ENCODE measurements at regions not wholly inside any gene's neighbourhood (a gene's known extent, or its start where the extent isn't known, plus 50 kb on each side); places are given as distances from the start of the nearest gene placed in this dataset.

DNA sequence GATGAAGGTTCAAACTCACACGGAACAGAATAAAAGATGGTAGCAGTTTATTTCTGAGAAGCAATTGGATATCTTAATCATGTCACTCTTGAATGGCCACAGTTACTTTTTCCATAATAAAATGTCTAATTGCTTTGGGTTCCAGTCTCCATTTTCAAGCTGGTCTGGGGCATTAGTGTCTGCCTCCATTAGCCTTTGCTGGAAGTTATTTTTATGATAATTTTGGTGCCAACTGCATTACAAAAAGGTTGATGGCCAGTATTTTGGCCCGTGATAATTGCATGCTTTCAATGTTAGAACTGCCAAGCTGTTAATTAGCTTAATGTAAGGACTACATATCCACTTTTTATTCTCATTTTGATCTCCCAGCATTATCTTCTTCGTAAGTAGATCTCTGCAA, 165.9 kb downstream of the SMC2 start:
- Histone ChIP-seq H3K9ac (ENCODE audit: extremely low read depth, insufficient read length, low read length) (no peak overlapping the region), H3K56ac (ENCODE audit: insufficient read length, low read depth, low read length) (no peak overlapping the region), H2AK5ac (ENCODE audit: insufficient read length, low read length) (no peak overlapping the region), H3K9me3 (ENCODE audit: control insufficient read depth, low read depth, low read length) (peaks cover 4% of the 10 kb centered on the region), H3K14ac (ENCODE audit: insufficient read depth, low read length) (no peak overlapping the region), H2BK20ac (ENCODE audit: low read depth, low read length, poor library complexity, severe bottlenecking) (no peak overlapping the region), H3K4me2 (ENCODE audit: insufficient read depth, insufficient read length, low read length) (no peak overlapping the region), H3K4ac (ENCODE audit: low read depth, low read length) (no peak overlapping the region), H4K91ac (ENCODE audit: insufficient read length, low read depth, low read length) (no peak overlapping the region), H2BK12ac (ENCODE audit: insufficient read length, low read depth, low read length) (no peak overlapping the region), H3K27ac (ENCODE audit: insufficient read length, low read depth, low read length) (no peak overlapping the region), H3K23me2 (ENCODE audit: insufficient read length, low read depth, low read length, poor library complexity, severe bottlenecking) (no peaks in the 10 kb centered on the region), H3K79me2 (ENCODE audit: insufficient read depth, low read length) (no peaks in the 10 kb centered on the region), H3K79me1 (ENCODE audit: insufficient read depth, low read depth, low read length, poor library complexity, severe bottlenecking) (no peaks in the 10 kb centered on the region), H3K27me3 (ENCODE audit: insufficient read depth, low read length) (no peaks in the 10 kb centered on the region), H4K5ac (ENCODE audit: insufficient read length, low read depth, low read length) (no peak overlapping the region), H3K18ac (ENCODE audit: insufficient read length, low read depth, low read length) (no peak overlapping the region), H2BK15ac (ENCODE audit: low read depth, low read length) (no peak overlapping the region), H2AFZ (ENCODE audit: low read length) (no peak overlapping the region), H3T11ph (ENCODE audit: low read length) (no peak overlapping the region), H4K20me1 (ENCODE audit: control insufficient read depth, insufficient read depth, insufficient read length) (no peaks in the 10 kb centered on the region), H3K23ac (ENCODE audit: insufficient read length, low read depth, low read length) (no peak overlapping the region), H3K4me1 (ENCODE audit: insufficient read depth, low read length) (peaks cover 4% of the 10 kb centered on the region; the same call in 1 of the 2 replicates), H2BK120ac (ENCODE audit: low read depth, low read length, poor library complexity, severe bottlenecking) (no peak overlapping the region), H4K8ac (replicated peaks; ENCODE audit: insufficient read length, low read depth, low read length) (no peak overlapping the region), H2BK5ac (ENCODE audit: insufficient read length, low read length) (no peak overlapping the region)
- peak overlapping the region in 2 of 3 experiments; percentile 44 to 46; a peak in 1 of 7 replicates for H3K27ac Mint-ChIP-seq
- peak overlapping the region in 1 of 2 experiments; percentile 45; a peak in 2 of 5 replicates for H3K4me3 Mint-ChIP-seq
- no CpG with 5 or more reads among the region's 3 CpGs for WGBS (ENCODE audit: extremely low coverage, insufficient read length, low lambda C conversion rate)
- H3K4me1 Mint-ChIP-seq: peaks cover 66 to 67% of the 10 kb centered on the region in 2 experiments
- H3K36me3 Mint-ChIP-seq (ENCODE audit: insufficient read depth in 1 of 3, low read depth in 3 of 3): peaks cover 2 to 21% (median 10%) of the 10 kb centered on the region in 3 experiments; a peak in 5 of 7 replicates
- peaks cover 10 to 11% of the 10 kb centered on the region in 2 experiments for H3K9me3 Mint-ChIP-seq
- TF ChIP-seq, protein P1, sequence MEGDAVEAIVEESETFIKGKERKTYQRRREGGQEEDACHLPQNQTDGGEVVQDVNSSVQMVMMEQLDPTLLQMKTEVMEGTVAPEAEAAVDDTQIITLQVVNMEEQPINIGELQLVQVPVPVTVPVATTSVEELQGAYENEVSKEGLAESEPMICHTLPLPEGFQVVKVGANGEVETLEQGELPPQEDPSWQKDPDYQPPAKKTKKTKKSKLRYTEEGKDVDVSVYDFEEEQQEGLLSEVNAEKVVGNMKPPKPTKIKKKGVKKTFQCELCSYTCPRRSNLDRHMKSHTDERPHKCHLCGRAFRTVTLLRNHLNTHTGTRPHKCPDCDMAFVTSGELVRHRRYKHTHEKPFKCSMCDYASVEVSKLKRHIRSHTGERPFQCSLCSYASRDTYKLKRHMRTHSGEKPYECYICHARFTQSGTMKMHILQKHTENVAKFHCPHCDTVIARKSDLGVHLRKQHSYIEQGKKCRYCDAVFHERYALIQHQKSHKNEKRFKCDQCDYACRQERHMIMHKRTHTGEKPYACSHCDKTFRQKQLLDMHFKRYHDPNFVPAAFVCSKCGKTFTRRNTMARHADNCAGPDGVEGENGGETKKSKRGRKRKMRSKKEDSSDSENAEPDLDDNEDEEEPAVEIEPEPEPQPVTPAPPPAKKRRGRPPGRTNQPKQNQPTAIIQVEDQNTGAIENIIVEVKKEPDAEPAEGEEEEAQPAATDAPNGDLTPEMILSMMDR (conservative IDR thresholded peaks at IDR 0.05): no peak
- no peak for DNase-seq
- H3K27me3 Mint-ChIP-seq (ENCODE audit: low read depth): no peaks in the 10 kb centered on the region

All from H9 (cell line).